ENCODE measurements at regions not wholly inside any gene's neighbourhood (a gene's known extent, or its start where the extent isn't known, plus 50 kb on each side); places are given as distances from the start of the nearest gene placed in this dataset.
A peak's percentile ranks its signal among the peaks of the same experiment; 100 is the strongest.
"Not testable (repeated sequence)": the region's sequence is repeated elsewhere in the genome, so short reads cannot be mapped to it uniquely, and the experiment has no call there.

GRCh38 chr2:7758073-7758759 lies 841.0 kb downstream of the RNF144A start:
- H3K27me3 Mint-ChIP-seq, result no peaks in the 10 kb centered on the region
- no peak for ATAC-seq
- no peak overlapping the region for H3K4me3 Mint-ChIP-seq
- H3K36me3 Mint-ChIP-seq, result no peaks in the 10 kb centered on the region
- H3K9me3 Mint-ChIP-seq, result peaks cover 6% of the 10 kb centered on the region
- H3K27ac Mint-ChIP-seq, result no peak overlapping the region
- H3K4me1 Mint-ChIP-seq, result no peaks in the 10 kb centered on the region

- ATAC-seq, result no peak
- Mint-ChIP-seq H3K27ac (no peak overlapping the region), H3K27me3 (no peaks in the 10 kb centered on the region), H3K9me3 (peaks cover 12% of the 10 kb centered on the region), H3K4me3 (no peak overlapping the region), H3K36me3 (no peaks in the 10 kb centered on the region), H3K4me1 (no peaks in the 10 kb centered on the region)
These were observed 842.7 kb downstream of the RNF144A start for GRCh38 chr2:7759898-7760297.

GRCh38 chr2:7763418-7763817 lies 846.2 kb downstream of the RNF144A start:
- not testable (repeated sequence) for ATAC-seq, H3K4me1 Mint-ChIP-seq, H3K27me3 Mint-ChIP-seq, H3K36me3 Mint-ChIP-seq, H3K27ac Mint-ChIP-seq, H3K4me3 Mint-ChIP-seq
- H3K9me3 Mint-ChIP-seq, result peaks cover 12% of the 10 kb centered on the region

GRCh38 chr2:7765236-7765635 lies 848.0 kb downstream of the RNF144A start:
- H3K4me1 Mint-ChIP-seq, result no peaks in the 10 kb centered on the region
- ATAC-seq, result no peak
- peaks cover 12% of the 10 kb centered on the region for H3K9me3 Mint-ChIP-seq

GRCh38 chr2:7766088-7766722 lies 849.0 kb downstream of the RNF144A start:
- H3K4me1 Mint-ChIP-seq, result no peaks in the 10 kb centered on the region
- peaks cover 12% of the 10 kb centered on the region for H3K9me3 Mint-ChIP-seq
- ATAC-seq, result no peak
- H3K4me3 Mint-ChIP-seq, result no peak overlapping the region
- no peak overlapping the region for H3K27ac Mint-ChIP-seq
- H3K36me3 Mint-ChIP-seq, result no peaks in the 10 kb centered on the region
- no peaks in the 10 kb centered on the region for H3K27me3 Mint-ChIP-seq

More at GRCh38 chr2:7765236-7765635, 848.0 kb downstream of the RNF144A start:
- Mint-ChIP-seq H3K4me3 (no peak overlapping the region), H3K36me3 (no peaks in the 10 kb centered on the region), H3K27me3 (no peaks in the 10 kb centered on the region), H3K27ac (no peak overlapping the region)

GRCh38 chr2:7766978-7767565 lies 849.9 kb downstream of the RNF144A start:
- no peak overlapping the region for H3K4me3 Mint-ChIP-seq
- H3K9me3 Mint-ChIP-seq, result peaks cover 12% of the 10 kb centered on the region
- H3K4me1 Mint-ChIP-seq, result no peaks in the 10 kb centered on the region
- no peak for ATAC-seq
- no peaks in the 10 kb centered on the region for H3K36me3 Mint-ChIP-seq
- H3K27ac Mint-ChIP-seq, result no peak overlapping the region
- no peaks in the 10 kb centered on the region for H3K27me3 Mint-ChIP-seq

GRCh38 chr2:7767902-7768301 lies 850.7 kb downstream of the RNF144A start:
- Mint-ChIP-seq H3K9me3 (peaks cover 6% of the 10 kb centered on the region), H3K4me1 (peaks cover under 1% of the 10 kb centered on the region), H3K27ac (no peak overlapping the region), H3K4me3 (no peak overlapping the region), H3K36me3 (no peaks in the 10 kb centered on the region), H3K27me3 (no peaks in the 10 kb centered on the region)
- ATAC-seq, result no peak

- H3K36me3 Mint-ChIP-seq, result no peaks in the 10 kb centered on the region
- no peak for ATAC-seq
- no peaks in the 10 kb centered on the region for H3K9me3 Mint-ChIP-seq
- no peaks in the 10 kb centered on the region for H3K27me3 Mint-ChIP-seq
- H3K27ac Mint-ChIP-seq, result no peak overlapping the region
- no peak overlapping the region for H3K4me3 Mint-ChIP-seq
- H3K4me1 Mint-ChIP-seq, result peaks cover 12% of the 10 kb centered on the region
These were observed 854.6 kb downstream of the RNF144A start for GRCh38 chr2:7771781-7772180.

- Mint-ChIP-seq H3K27me3 (no peaks in the 10 kb centered on the region), H3K27ac (peak overlapping the region; percentile 38), H3K4me1 (peaks cover 12% of the 10 kb centered on the region), H3K9me3 (no peaks in the 10 kb centered on the region), H3K36me3 (no peaks in the 10 kb centered on the region), H3K4me3 (no peak overlapping the region)
- peak; percentile 74 for ATAC-seq
These were observed 856.4 kb downstream of the RNF144A start for GRCh38 chr2:7773362-7774360.

GRCh38 chr2:7774481-7774880 lies 857.3 kb downstream of the RNF144A start:
- ATAC-seq, result peak; percentile 54
- Mint-ChIP-seq H3K27ac (peak overlapping the region; percentile 38), H3K36me3 (no peaks in the 10 kb centered on the region), H3K4me3 (no peak overlapping the region), H3K27me3 (no peaks in the 10 kb centered on the region), H3K4me1 (peaks cover 12% of the 10 kb centered on the region), H3K9me3 (no peaks in the 10 kb centered on the region)

- H3K4me1 Mint-ChIP-seq, result peaks cover 12% of the 10 kb centered on the region
- H3K27me3 Mint-ChIP-seq, result no peaks in the 10 kb centered on the region
- ATAC-seq, result no peak
- no peak overlapping the region for H3K4me3 Mint-ChIP-seq
- H3K36me3 Mint-ChIP-seq, result no peaks in the 10 kb centered on the region
- H3K27ac Mint-ChIP-seq, result no peak overlapping the region
- H3K9me3 Mint-ChIP-seq, result no peaks in the 10 kb centered on the region
These were observed 860.5 kb downstream of the RNF144A start for GRCh38 chr2:7777668-7778067.

- ATAC-seq, result no peak
- no peaks in the 10 kb centered on the region for H3K4me1 Mint-ChIP-seq
- H3K27me3 Mint-ChIP-seq, result peaks cover 11% of the 10 kb centered on the region
- no peak overlapping the region for H3K27ac Mint-ChIP-seq
- no peak overlapping the region for H3K4me3 Mint-ChIP-seq
- H3K9me3 Mint-ChIP-seq, result no peaks in the 10 kb centered on the region
- no peaks in the 10 kb centered on the region for H3K36me3 Mint-ChIP-seq
These were observed 863.1 kb downstream of the RNF144A start for GRCh38 chr2:7780321-7780720.

GRCh38 chr2:7785700-7786099 lies 868.5 kb downstream of the RNF144A start:
- Mint-ChIP-seq H3K27ac (no peak overlapping the region), H3K36me3 (no peaks in the 10 kb centered on the region), H3K9me3 (no peaks in the 10 kb centered on the region), H3K4me1 (no peaks in the 10 kb centered on the region), H3K27me3 (peaks cover 11% of the 10 kb centered on the region), H3K4me3 (no peak overlapping the region)
- ATAC-seq, result no peak

- Mint-ChIP-seq H3K9me3 (no peaks in the 10 kb centered on the region), H3K36me3 (no peaks in the 10 kb centered on the region), H3K27ac (no peak overlapping the region), H3K4me3 (no peak overlapping the region), H3K27me3 (peaks cover 11% of the 10 kb centered on the region), H3K4me1 (no peaks in the 10 kb centered on the region)
- ATAC-seq, result no peak
These were observed 871.5 kb downstream of the RNF144A start for GRCh38 chr2:7788736-7789135.

- no peak for ATAC-seq
- H3K36me3 Mint-ChIP-seq, result no peaks in the 10 kb centered on the region
These were observed 874.9 kb downstream of the RNF144A start for GRCh38 chr2:7792031-7792651.

More at GRCh38 chr2:7792031-7792651, 874.9 kb downstream of the RNF144A start:
- Mint-ChIP-seq H3K4me3 (no peak overlapping the region), H3K4me1 (peaks cover 6% of the 10 kb centered on the region), H3K27ac (no peak overlapping the region), H3K27me3 (no peaks in the 10 kb centered on the region), H3K9me3 (no peaks in the 10 kb centered on the region)
